Neural cell (in vitro differentiated cells): ENCODE measurements at regions not wholly inside any gene's neighbourhood (a gene's known extent, or its start where the extent isn't known, plus 50 kb on each side); places are given as distances from the start of the nearest gene placed in this dataset.

Experiments used
- CTCF ChIP-seq: fragments of 450-650 bp; IDR thresholded peaks from 2 replicates; pipeline ENCODE4 v1.5.1; 2014; ENCODE audit warnings: antibody characterized with exemption, mild to moderate bottlenecking, moderate library complexity; ENCODE audit not compliant: poor library complexity, severe bottlenecking
- POLR2AphosphoS5 ChIP-seq: IDR thresholded peaks from 2 replicates; pipeline ENCODE4 v1.6.1; 2012

GRCh38 chr11:107198490-107199007, 180.3 kb upstream of the GUCY1A2 start:
- no peak for TF ChIP-seq POLR2AphosphoS5
- TF ChIP-seq CTCF, result no peak
